ENCODE measurements at regions not wholly inside any gene's neighbourhood (a gene's known extent, or its start where the extent isn't known, plus 50 kb on each side); places are given as distances from the start of the nearest gene placed in this dataset.

GRCh38 chr3:30199855-30200254, 406.5 kb upstream of the TGFBR2 start:
- H3K27ac ChIP-seq = no peak overlapping the region
- H3K9me3 ChIP-seq = no peaks in the 10 kb centered on the region
- H3K4me3 ChIP-seq (ENCODE audit: low read depth in 1 of 2, low read length in 1 of 2) = no peak overlapping the region

GRCh38 chr3:30201715-30202114, 404.7 kb upstream of the TGFBR2 start:
- Histone ChIP-seq H3K27ac (no peak overlapping the region), H3K27me3 (no peaks in the 10 kb centered on the region), H3K9me3 (no peaks in the 10 kb centered on the region), H3K4me3 (ENCODE audit: low read depth in 1 of 2, low read length in 1 of 2) (no peak overlapping the region), H3K36me3 (no peaks in the 10 kb centered on the region), H3K4me1 (ENCODE audit: control insufficient read depth in 1 of 2, insufficient read depth in 1 of 2, low read depth in 1 of 2, low read length in 1 of 2) (peaks cover 5 to 6% of the 10 kb centered on the region in 2 experiments)
- TF ChIP-seq CTCF (IDR thresholded peaks at IDR 0.05) = no peak

More at GRCh38 chr3:30199855-30200254, 406.5 kb upstream of the TGFBR2 start:
- peaks cover 5 to 6% of the 10 kb centered on the region in 2 experiments for H3K4me1 ChIP-seq (ENCODE audit: control insufficient read depth in 1 of 2, insufficient read depth in 1 of 2, low read depth in 1 of 2, low read length in 1 of 2)
- no peaks in the 10 kb centered on the region for H3K36me3 ChIP-seq
- no peaks in the 10 kb centered on the region for H3K27me3 ChIP-seq
- no peak for TF ChIP-seq CTCF (IDR thresholded peaks at IDR 0.05)

GRCh38 chr3:30203301-30203700, 403.1 kb upstream of the TGFBR2 start:
- Histone ChIP-seq H3K27ac (no peak overlapping the region), H3K27me3 (no peaks in the 10 kb centered on the region), H3K4me1 (ENCODE audit: control insufficient read depth in 1 of 2, insufficient read depth in 1 of 2, low read depth in 1 of 2, low read length in 1 of 2) (peaks cover 0 to under 1% of the 10 kb centered on the region in 2 experiments), H3K36me3 (no peaks in the 10 kb centered on the region), H3K4me3 (ENCODE audit: low read depth in 1 of 2, low read length in 1 of 2) (no peak overlapping the region), H3K9me3 (no peaks in the 10 kb centered on the region)
- TF ChIP-seq CTCF (IDR thresholded peaks at IDR 0.05) = no peak

- H3K4me3 ChIP-seq (ENCODE audit: low read depth in 1 of 2, low read length in 1 of 2) = no peak overlapping the region
- TF ChIP-seq CTCF (IDR thresholded peaks at IDR 0.05) = no peak
- no peak overlapping the region for H3K27ac ChIP-seq
- no peaks in the 10 kb centered on the region for H3K9me3 ChIP-seq
- no peaks in the 10 kb centered on the region for H3K36me3 ChIP-seq
- no peaks in the 10 kb centered on the region for H3K4me1 ChIP-seq (ENCODE audit: control insufficient read depth in 1 of 2, insufficient read depth in 1 of 2, low read depth in 1 of 2, low read length in 1 of 2)
- H3K27me3 ChIP-seq = no peaks in the 10 kb centered on the region
These were observed 402.3 kb upstream of the TGFBR2 start for GRCh38 chr3:30204126-30204525.

GRCh38 chr3:30206051-30206450, 400.4 kb upstream of the TGFBR2 start:
- no peaks in the 10 kb centered on the region for H3K9me3 ChIP-seq
- no peak overlapping the region for H3K4me3 ChIP-seq (ENCODE audit: low read depth in 1 of 2, low read length in 1 of 2)
- no peak overlapping the region for H3K27ac ChIP-seq
- H3K27me3 ChIP-seq = no peaks in the 10 kb centered on the region
- no peak for TF ChIP-seq CTCF (IDR thresholded peaks at IDR 0.05)
- H3K36me3 ChIP-seq = no peaks in the 10 kb centered on the region
- no peaks in the 10 kb centered on the region for H3K4me1 ChIP-seq (ENCODE audit: control insufficient read depth in 1 of 2, insufficient read depth in 1 of 2, low read depth in 1 of 2, low read length in 1 of 2)

- no peak for TF ChIP-seq CTCF (IDR thresholded peaks at IDR 0.05)
- no peaks in the 10 kb centered on the region for H3K27me3 ChIP-seq
- no peaks in the 10 kb centered on the region for H3K36me3 ChIP-seq
- H3K9me3 ChIP-seq = no peaks in the 10 kb centered on the region
- H3K4me1 ChIP-seq (ENCODE audit: control insufficient read depth in 1 of 2, insufficient read depth in 1 of 2, low read depth in 1 of 2, low read length in 1 of 2) = no peaks in the 10 kb centered on the region
- no peak overlapping the region for H3K4me3 ChIP-seq (ENCODE audit: low read depth in 1 of 2, low read length in 1 of 2)
- no peak overlapping the region for H3K27ac ChIP-seq
These were observed 384.8 kb upstream of the TGFBR2 start for GRCh38 chr3:30221619-30222018.
